ENCODE measurements at regions not wholly inside any gene's neighbourhood (a gene's known extent, or its start where the extent isn't known, plus 50 kb on each side); places are given as distances from the start of the nearest gene placed in this dataset.

- TF ChIP-seq CTCF (IDR thresholded peaks at IDR 0.05) (no peak), POLR2A (IDR thresholded peaks at IDR 0.05) (no peak)
Observed at GRCh38 chr1:229062135-229062534, 208.8 kb upstream of the RAB4A start.
